Loucy (cell line): ENCODE measurements at regions not wholly inside any gene's neighbourhood (a gene's known extent, or its start where the extent isn't known, plus 50 kb on each side); places are given as distances from the start of the nearest gene placed in this dataset.

Source experiments
- H2AFZ ChIP-seq: fragments of 200-600 bp; sonication (generic); 2 replicates; pipeline ENCODE4 v1.6.0; 2016; ENCODE audit warnings: antibody characterized with exemption, mild to moderate bottlenecking, low read length, moderate library complexity
- H3F3A ChIP-seq: fragments of 200-600 bp; 2 replicates; pipeline ENCODE4 v1.6.0; 2016; ENCODE audit warnings: antibody characterized with exemption, low read depth, mild to moderate bottlenecking
- H3K27me3 ChIP-seq: fragments of 200-600 bp; sonication (generic); 2 replicates; pipeline ENCODE4 v1.6.1; 2014; ENCODE audit warnings: low read length, mild to moderate bottlenecking; ENCODE audit not compliant: insufficient read depth, poor library complexity, severe bottlenecking
- H3K36me3 ChIP-seq: fragments of 200-600 bp; sonication (generic); 2 replicates; pipeline ENCODE4 v1.6.1; 2016; ENCODE audit warnings: low read length; ENCODE audit not compliant: insufficient read depth
- H3K4me1 ChIP-seq: fragments of 200-600 bp; sonication (generic); 2 replicates; pipeline ENCODE4 v1.5.1; 2014; ENCODE audit warnings: low read length, mild to moderate bottlenecking; ENCODE audit not compliant: insufficient read depth, poor library complexity, severe bottlenecking
- H3K4me2 ChIP-seq: fragments of 200-600 bp; sonication (generic); 2 replicates; pipeline ENCODE4 v1.6.0; 2014; ENCODE audit warnings: antibody characterized with exemption, low read length, low read depth, mild to moderate bottlenecking; ENCODE audit not compliant: poor library complexity, severe bottlenecking
- H3K4me3 ChIP-seq: fragments of 200-600 bp; sonication (generic); 2 replicates; pipeline ENCODE4 v1.5.1; 2014; ENCODE audit warnings: low read length, mild to moderate bottlenecking, mixed read lengths; ENCODE audit not compliant: poor library complexity, severe bottlenecking
- H3K79me2 ChIP-seq: fragments of 200-600 bp; sonication (generic); 2 replicates; pipeline ENCODE4 v1.6.1; 2014; ENCODE audit warnings: low read length; ENCODE audit not compliant: insufficient read depth
- H3K9ac ChIP-seq: fragments of 200-600 bp; sonication (generic); 2 replicates; pipeline ENCODE4 v1.6.0; 2014; ENCODE audit warnings: mild to moderate bottlenecking, low read depth, low read length, moderate library complexity; ENCODE audit not compliant: poor library complexity, severe bottlenecking
- H3K9me2 ChIP-seq: fragments of 200-600 bp; sonication (generic); replicated peaks from 2 replicates; pipeline ENCODE4 v1.6.1; 2016; ENCODE audit warnings: low read depth, low read length, mixed read lengths
- H3K9me3 ChIP-seq: fragments of 200-600 bp; sonication (generic); 2 replicates; pipeline ENCODE4 v1.6.1; 2014; ENCODE audit warnings: mild to moderate bottlenecking, antibody characterized with exemption, low read length, low read depth; ENCODE audit not compliant: insufficient read depth
- H4K20me1 ChIP-seq: fragments of 200-600 bp; sonication (generic); 2 replicates; pipeline ENCODE4 v1.6.0; 2014; ENCODE audit warnings: antibody characterized with exemption, low read length, mild to moderate bottlenecking; ENCODE audit not compliant: insufficient read depth, poor library complexity, severe bottlenecking
- CTCF ChIP-seq: fragments of 200-600 bp; sonication (generic); conservative IDR thresholded peaks from 2 replicates; pipeline ENCODE4 v1.5.1; 2014; ENCODE audit warnings: mild to moderate bottlenecking, antibody characterized with exemption, low read length
- EZH2phosphoT487 ChIP-seq: fragments of 200-600 bp; IDR thresholded peaks from 2 replicates; pipeline ENCODE4 v1.6.1; 2018; ENCODE audit warnings: antibody characterized with exemption, mild to moderate bottlenecking, moderate library complexity, borderline replicate concordance

GRCh38 chr12:13478650-13479181, 282.2 kb downstream of the EMP1 start:
- TF ChIP-seq EZH2phosphoT487: no peak
- no peak for TF ChIP-seq CTCF
- H3K27me3 ChIP-seq: no peaks in the 10 kb centered on the region

GRCh38 chr12:13474381-13474780, 277.9 kb downstream of the EMP1 start:
- Histone ChIP-seq H3K4me1 (no peaks in the 10 kb centered on the region), H3F3A (no peaks in the 10 kb centered on the region), H2AFZ (no peak overlapping the region), H3K4me3 (no peak overlapping the region), H3K27me3 (no peaks in the 10 kb centered on the region), H3K9me2 (no peaks in the 10 kb centered on the region), H4K20me1 (no peaks in the 10 kb centered on the region), H3K4me2 (no peak overlapping the region), H3K79me2 (no peaks in the 10 kb centered on the region), H3K9me3 (no peaks in the 10 kb centered on the region), H3K36me3 (no peaks in the 10 kb centered on the region), H3K9ac (no peak overlapping the region)
- TF ChIP-seq CTCF (no peak), EZH2phosphoT487 (no peak)

More at GRCh38 chr12:13478650-13479181, 282.2 kb downstream of the EMP1 start:
- no peak overlapping the region for H3K9ac ChIP-seq
- no peaks in the 10 kb centered on the region for H3K36me3 ChIP-seq
- no peaks in the 10 kb centered on the region for H3K4me1 ChIP-seq
- no peaks in the 10 kb centered on the region for H3K79me2 ChIP-seq
- H4K20me1 ChIP-seq: no peaks in the 10 kb centered on the region
- H3K9me3 ChIP-seq: no peaks in the 10 kb centered on the region
- H3K4me3 ChIP-seq: no peak overlapping the region
- H3K4me2 ChIP-seq: no peak overlapping the region
- no peak overlapping the region for H2AFZ ChIP-seq
- H3F3A ChIP-seq: no peaks in the 10 kb centered on the region
- H3K9me2 ChIP-seq: no peaks in the 10 kb centered on the region

- Histone ChIP-seq H3K9me3 (no peaks in the 10 kb centered on the region), H3K79me2 (no peaks in the 10 kb centered on the region), H3K4me3 (no peak overlapping the region), H4K20me1 (no peaks in the 10 kb centered on the region), H3K9me2 (no peaks in the 10 kb centered on the region), H3K4me2 (no peak overlapping the region), H2AFZ (no peak overlapping the region), H3K9ac (no peak overlapping the region), H3K4me1 (no peaks in the 10 kb centered on the region), H3F3A (no peaks in the 10 kb centered on the region), H3K36me3 (no peaks in the 10 kb centered on the region), H3K27me3 (no peaks in the 10 kb centered on the region)
- TF ChIP-seq EZH2phosphoT487 (no peak), CTCF (no peak)
Measured at GRCh38 chr12:13472690-13473089, 276.2 kb downstream of the EMP1 start.
